Stimulated activated CD8-positive, alpha-beta memory T cell treated with anti-CD3 and anti-CD28 coated beads, Interleukin-12 subunit alpha, Interleukin-12 subunit beta, amount 100 ng/mL, for 1 hour (primary cell): ENCODE measurements at regions not wholly inside any gene's neighbourhood (a gene's known extent, or its start where the extent isn't known, plus 50 kb on each side); places are given as distances from the start of the nearest gene placed in this dataset.

Source experiments
- DNase-seq: peaks from one replicate; pipeline ENCODE4 v3.0.0-alpha.2; 2020; ENCODE audit warnings: low read depth

DNA sequence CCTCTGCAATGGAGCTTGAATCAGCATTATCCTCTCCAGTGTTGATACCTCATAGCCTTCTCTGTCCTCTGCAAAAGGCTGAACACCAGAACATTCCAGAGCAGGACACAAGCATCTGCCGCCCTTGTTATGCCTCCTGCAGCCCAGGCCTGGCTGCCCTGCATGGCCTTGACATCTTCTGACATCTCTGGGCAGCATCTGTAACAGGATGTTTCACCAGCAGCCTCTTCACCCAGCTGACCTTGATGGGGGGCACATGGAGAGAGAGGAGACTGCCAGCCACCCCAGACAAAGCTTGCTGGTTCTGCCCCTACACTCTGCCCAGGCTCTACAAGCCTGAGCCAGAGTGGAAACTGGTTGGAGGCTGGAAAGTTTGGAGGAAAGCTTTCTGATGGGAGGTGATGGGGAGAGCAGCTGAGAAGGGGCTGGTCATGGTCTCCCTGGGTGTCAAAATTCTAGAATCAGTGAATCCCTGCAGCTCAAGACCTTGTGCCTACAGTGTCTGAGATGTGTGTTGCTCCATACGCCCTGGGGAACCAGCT, 145.1 kb downstream of the MRPL14 start:
- DNase-seq, result no peak

DNA sequence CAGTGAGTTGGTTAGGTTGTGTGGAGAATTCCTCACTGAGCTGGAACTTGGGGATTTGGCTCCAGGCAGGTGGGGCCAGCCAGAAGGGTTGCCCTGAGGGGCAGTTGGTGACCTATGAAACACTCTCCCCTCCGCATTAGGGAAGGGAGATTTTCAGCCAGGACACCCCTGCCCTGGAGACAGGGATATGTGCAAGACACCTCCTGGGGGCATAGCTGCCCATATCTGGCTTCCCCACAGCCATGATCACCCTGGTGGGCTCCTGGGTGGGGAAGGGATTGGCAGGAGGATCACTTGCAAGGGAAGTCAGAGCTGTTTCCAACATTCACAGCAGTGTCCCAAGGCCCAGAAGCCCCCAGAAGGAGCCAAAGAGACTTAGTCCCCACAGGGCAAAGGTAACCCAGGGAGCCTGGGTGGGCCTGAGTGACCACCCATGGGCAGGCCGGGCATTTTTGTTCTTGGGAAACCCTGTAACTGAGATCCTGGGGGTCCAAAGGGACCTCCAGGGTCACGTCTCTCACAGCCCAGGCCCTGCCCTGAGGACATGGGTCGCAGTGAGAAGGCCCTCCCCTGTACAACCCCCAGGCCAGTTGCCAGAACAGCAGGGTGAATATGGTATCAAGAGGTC, 145.8 kb downstream of the MRPL14 start:
- no peak for DNase-seq

- DNase-seq, result no peak
These were observed 147.1 kb downstream of the MRPL14 start for GRCh38 chr6:43980004-43980795.

DNA sequence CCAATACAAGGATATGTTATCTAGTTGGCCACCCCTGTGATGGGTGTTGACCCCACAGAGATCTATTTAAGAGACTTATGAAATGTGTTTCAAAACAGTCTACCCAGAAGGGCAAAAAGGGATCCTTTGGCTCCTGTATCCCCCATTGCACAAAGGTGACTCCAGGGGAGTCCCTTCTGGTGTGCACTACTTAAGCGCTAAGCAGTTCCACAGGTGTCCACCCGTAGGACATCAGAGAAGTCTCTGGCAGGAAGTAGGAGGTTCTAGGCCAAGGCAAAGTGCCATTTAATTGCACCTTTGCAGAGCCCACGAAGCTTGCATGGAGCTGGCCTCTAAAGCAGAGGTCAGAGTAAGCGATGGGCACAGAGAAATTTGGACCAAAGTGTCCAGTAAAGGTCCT, 147.7 kb downstream of the MRPL14 start:
- DNase-seq, result no peak

DNA sequence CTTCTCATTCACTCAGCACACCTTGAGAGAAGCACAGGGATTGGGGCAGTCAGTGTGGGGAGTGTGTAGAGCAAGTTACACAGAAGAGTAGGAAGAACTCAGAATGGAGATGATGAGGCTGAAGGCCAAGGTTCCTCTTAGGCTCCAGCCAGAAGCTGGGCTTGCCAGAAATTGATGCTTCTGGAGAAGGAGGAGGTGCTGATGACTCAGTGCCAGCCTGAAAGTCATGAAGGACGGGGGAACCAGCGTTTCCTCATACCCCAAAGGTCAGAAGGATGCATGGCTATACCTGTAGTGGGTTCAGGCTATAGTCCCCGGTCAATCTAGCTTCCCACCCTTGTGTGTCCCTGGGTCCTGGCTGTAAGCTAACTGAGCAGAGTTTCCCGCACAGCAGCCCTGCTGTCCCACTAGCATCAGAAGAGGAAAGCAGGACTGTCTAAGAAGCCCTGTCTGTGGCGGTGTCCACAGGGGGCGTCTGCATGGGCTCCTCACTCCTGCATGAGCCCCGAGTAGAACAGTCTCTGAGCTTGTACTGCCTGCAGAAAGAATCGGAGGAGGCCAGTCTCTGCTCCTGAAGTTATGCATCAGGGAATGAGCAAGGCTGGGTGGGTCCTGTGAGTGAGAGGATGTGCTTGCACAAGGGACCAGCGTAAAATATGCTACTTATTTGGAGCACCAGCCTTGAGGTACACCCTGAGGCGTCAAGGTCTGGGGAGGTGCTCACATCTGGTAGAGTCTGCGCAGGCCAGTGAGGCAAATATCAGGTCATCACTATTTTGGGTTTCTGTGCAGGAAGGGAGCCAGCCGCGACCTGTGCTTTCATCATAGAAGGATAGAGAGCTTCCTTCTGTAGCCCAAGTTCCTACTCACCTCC, 148.5 kb downstream of the MRPL14 start:
- no peak for DNase-seq

- no peak for DNase-seq
These were observed 149.7 kb downstream of the MRPL14 start for GRCh38 chr6:43977404-43978111.

- DNase-seq, result no peak
These were observed 150.4 kb downstream of the MRPL14 start for GRCh38 chr6:43976706-43977403.

DNA sequence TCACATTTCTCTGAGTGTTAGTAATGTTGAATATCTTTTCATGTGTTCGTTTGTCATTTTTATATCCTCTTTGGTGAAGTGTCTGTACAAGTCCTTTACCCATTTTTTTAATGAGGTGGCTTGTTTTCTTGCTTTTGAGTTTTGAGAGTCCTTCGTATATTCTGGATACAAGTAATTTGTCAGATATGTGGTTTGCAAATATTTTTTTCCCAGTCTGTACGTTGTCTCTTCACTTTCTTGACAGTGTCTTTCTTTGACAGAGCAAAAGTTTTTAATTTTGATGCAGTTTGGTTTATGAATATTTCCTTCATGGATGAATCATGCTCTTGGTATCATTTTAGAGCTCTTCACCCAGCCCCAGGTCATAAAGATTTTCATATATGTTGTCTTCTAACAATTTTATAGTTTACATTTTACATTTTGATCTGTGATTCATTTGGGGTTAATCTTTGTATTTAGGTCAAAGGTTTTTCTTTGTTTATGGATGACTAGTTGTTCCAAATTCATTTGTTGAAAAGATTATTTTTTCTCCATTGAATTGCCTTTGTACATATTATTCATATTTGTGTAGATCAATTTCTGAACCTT, 152.5 kb downstream of the MRPL14 start:
- no peak for DNase-seq

DNA sequence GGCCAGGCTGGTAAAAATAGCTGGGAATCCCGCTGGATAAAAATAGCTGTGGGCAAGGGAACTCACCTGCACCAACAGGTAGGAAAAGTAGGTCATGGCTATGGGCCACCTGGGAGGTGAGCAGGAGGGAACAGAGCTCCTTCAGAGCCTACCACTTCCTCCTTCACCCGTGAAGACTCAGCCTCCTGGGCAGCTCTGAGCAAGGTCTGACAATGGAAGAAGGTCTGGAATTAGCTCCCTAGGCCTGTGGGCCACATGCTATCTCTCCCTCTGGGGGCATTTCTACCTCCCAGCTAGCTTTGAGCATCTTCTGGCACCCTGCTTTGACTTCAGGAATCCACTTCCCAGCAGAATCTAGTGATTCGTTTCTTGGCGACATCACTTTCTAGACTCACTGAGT, 153.9 kb downstream of the MRPL14 start:
- no peak for DNase-seq

DNA sequence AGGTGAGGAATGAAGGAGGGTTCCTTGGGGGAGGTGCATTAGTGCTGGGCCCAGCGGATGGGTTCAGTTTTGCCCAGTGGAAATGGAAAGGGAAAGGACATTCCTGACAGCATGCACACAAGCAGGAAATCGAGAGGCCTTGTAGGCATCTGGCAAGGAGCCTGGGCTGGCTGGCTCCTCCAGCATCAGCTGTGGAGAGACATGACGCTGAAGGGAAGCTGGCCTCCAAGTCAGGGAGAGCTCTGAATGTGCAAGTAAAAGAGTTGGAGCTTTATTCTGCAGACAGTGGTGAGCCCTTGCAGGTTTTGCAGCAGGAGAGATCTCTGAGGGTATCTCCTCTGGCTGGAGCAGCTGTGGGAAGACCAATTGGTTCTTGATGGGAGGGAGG, 154.3 kb downstream of the MRPL14 start:
- no peak for DNase-seq

DNA sequence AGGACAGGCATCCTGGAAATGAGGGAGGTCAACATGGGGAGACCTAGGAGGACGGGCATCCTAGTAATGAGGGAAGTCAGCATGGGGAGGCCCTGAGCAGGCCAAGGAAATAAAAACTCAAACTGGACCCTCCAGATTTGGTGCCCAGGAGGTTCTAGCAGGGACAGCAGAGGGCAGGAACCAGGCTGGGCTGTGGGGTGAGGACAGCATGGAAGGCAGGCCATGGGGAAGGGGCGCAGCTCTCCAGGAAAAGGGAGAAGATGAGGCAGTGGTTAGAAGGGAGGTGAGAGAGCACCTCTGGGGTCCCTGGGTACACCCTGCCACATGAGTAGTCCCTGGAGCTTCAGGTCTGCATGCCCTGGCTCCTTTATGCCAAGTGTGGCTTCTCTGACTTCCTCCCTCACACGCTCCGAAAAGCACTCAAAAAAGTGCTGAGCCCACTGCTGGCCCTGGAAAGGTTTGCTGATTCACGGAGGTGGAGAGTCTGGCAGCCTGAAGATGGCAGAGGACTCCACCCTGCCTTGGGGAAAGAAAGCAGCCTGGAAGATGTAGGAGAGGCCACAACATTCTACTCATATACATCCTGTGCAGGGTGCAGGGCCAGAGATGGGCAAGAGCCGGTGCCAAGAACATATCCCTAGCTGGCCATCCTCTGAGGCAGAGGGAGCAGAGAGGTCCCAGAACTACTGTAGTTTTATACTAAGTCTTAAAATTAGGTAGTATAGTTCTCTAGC, 154.9 kb downstream of the MRPL14 start:
- no peak for DNase-seq

- no peak for DNase-seq
These were observed 155.5 kb downstream of the MRPL14 start for GRCh38 chr6:43971776-43972126.

- no peak for DNase-seq
These were observed 156.1 kb downstream of the MRPL14 start for GRCh38 chr6:43970913-43971775.

- no peak for DNase-seq
These were observed 157.0 kb downstream of the MRPL14 start for GRCh38 chr6:43970068-43970912.

DNA sequence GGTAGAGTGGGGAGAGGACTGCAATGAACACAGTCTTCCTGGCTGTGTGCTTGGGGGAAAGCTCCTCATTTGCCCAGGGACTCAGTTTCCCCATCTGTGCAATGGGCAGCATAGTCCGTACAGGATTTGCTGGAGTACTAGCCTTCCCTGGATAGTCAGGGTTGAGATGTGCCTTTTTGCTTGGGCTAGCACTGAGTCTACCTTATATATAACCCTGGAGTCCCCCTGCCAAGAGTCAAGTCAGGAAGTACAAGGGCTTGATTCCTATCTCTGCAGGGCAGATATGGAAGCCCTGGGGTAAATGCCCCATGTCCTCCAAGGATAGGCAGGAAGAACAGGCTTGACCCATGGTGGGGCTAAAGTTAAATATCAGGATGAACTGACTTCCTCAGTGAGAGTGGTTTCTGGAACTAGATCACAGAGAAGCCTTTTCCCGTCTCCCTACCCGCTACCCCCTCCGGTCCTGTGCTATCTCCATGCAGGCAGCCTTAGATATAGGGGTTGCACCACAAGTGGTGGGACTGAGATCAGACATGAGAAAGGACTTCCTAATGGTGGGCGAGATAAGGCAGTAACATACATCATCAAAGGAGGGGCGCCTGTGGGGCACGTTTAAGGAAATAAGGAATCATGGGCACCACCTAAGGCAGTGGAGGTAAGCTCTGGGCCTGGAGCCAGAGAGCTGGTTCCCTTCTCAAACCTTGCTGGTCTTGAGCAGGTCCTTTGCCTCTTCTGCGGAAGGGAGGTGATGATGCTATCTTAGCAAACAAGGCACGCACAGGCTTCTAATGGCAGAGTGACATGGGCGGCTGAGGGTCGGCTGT, 157.9 kb downstream of the MRPL14 start:
- no peak for DNase-seq

DNA sequence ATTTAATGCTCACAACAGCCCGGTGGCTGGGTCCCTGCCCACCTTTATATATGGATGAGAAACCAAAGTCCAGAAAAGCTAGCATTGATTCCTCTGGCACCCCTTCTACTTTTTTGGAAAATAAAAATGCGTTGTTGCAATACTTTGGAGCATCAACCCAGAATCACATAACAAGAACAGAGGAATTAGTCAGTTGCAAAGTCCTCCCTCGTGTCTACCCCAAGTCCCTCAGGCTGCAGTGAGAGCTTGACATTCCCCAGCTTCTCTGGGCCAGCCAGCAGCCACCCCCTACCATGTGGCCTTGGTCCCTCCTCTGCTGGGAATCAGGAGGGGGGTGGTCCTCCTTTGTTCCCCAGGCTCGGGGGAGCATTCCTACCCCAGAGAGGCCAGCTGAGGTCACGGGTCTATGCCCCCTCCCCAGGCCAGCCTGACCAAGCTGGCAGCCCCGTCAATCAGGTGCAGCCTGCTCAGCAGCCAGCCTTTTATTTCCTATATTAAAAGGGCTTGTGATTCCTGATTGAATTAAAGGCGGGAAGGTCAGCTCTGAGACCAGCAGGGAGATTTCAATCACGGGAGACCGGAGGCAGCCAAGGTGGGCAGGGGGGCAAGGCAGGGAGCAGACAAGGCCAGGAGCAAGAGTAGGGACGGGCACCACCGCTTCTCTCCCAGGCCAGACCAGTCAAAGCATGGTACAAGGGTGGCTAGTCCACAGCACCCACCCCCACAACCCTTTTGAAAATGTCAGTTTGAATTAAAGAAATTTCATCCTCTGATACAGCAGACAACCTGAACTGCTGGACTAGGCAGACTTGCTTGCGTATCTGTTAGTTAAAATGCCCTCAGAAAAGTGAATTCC, 158.9 kb downstream of the MRPL14 start:
- DNase-seq, result no peak

DNA sequence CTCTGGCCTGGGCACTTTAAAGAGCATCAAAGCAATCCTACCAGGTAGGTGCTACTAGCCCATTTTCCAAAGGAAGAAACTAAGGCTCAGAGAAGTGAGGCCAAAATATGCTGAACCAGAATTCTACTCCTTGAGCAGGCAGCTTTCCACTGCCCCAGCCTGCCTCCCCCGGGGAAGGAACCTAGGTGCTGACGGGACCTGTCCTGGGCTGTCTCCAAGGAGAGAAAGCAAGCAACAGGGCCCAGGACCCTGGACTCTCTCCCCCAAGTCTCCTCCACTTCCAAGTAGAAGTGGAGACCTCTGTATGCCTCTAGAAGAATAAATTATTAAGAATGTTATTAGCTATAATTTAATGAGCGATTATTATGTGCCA, 159.5 kb downstream of the MRPL14 start:
- DNase-seq, result no peak
